Suprapubic skin (tissue), 4 donors: ENCODE measurements at regions not wholly inside any gene's neighbourhood (a gene's known extent, or its start where the extent isn't known, plus 50 kb on each side); places are given as distances from the start of the nearest gene placed in this dataset.

Experiments
- DNase-seq, 2 donors: peaks; one replicate each; pipeline ENCODE4 v3.0.0-alpha.2; 2019; ENCODE audit warnings: low spot score in 2 of 2
- H3K27ac ChIP-seq: fragments of 200-600 bp; sonication (generic); one replicate; pipeline ENCODE4 v1.5.1; 2019
- H3K27me3 ChIP-seq: fragments of 200-600 bp; sonication (generic); one replicate; pipeline ENCODE4 v1.5.1; 2019
- H3K36me3 ChIP-seq: fragments of 200-600 bp; sonication (generic); one replicate; pipeline ENCODE4 v1.5.1; 2019
- H3K4me1 ChIP-seq: fragments of 200-600 bp; sonication (generic); one replicate; pipeline ENCODE4 v1.5.1; 2019
- H3K4me3 ChIP-seq: fragments of 200-600 bp; sonication (generic); one replicate; pipeline ENCODE4 v1.5.1; 2019; ENCODE audit warnings: mild to moderate bottlenecking
- H3K9me3 ChIP-seq: fragments of 200-600 bp; sonication (generic); one replicate; pipeline ENCODE4 v1.5.1; 2019
- EP300 ChIP-seq: sonication (generic); formaldehyde crosslinking; IDR thresholded peaks from one replicate; pipeline ENCODE4 v1.6.1; 2017; ENCODE audit warnings: antibody characterized with exemption
- POLR2A ChIP-seq, 2 donors: fragments of 450-650 bp; IDR thresholded peaks; one replicate each; pipeline ENCODE4 v1.6.1; 2017; ENCODE audit warnings: antibody characterized with exemption in 2 of 2, mild to moderate bottlenecking in 2 of 2, moderate library complexity in 2 of 2
- POLR2AphosphoS5 ChIP-seq, 3 donors: sonication (generic); formaldehyde crosslinking; IDR thresholded peaks; one replicate each; pipeline ENCODE4 v1.6.1; 2017; ENCODE audit warnings: antibody characterized with exemption in 3 of 3
- WGBS: methylation state at CpG from one replicate; pipeline ENCODE4 v1.1.5; 2018; 5-methylcytosine and 5-hydroxymethylcytosine counted together
- TF ChIP-seq, protein P1 (sequence below), 2 donors: fragments of 200-600 bp in 1 of 2; fragments of 450-650 bp in 1 of 2; sonication (generic) in 1 of 2; IDR thresholded peaks; one replicate each; pipeline ENCODE4 v1.5.1; 2016 to 2019; ENCODE audit warnings: antibody characterized with exemption in 2 of 2, mild to moderate bottlenecking in 1 of 2, moderate library complexity in 1 of 2

DNA sequence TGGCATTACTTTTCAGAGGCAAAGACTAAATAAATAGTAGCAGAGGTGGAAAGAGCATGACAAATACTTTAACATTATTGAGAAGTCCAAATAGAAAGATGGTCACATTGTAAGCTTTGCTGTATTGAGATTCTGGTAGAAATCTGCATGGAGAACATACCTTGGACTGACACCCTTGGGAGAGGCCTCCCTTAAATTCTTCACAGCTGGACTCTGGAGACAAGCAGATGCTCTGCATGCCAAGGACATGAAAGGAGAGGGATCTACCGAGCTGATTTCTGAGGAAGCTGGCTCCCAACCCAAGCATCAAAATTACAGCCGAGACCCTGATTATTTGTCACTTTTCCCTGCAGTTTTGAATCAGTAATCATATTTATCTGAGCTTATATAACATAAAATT is 212.5 kb upstream of the COL8A1 start:
- no peak overlapping the region for H3K4me3 ChIP-seq
- H3K9me3 ChIP-seq: no peaks in the 10 kb centered on the region
- H3K27ac ChIP-seq: no peak overlapping the region
- no peaks in the 10 kb centered on the region for H3K27me3 ChIP-seq
- WGBS: 67% methylated on average over 2 of the region's 2 CpGs
- H3K4me1 ChIP-seq: no peaks in the 10 kb centered on the region
- no peaks in the 10 kb centered on the region for H3K36me3 ChIP-seq
- TF ChIP-seq POLR2A (IDR thresholded peaks at IDR 0.05): no peak
- TF ChIP-seq POLR2AphosphoS5 (IDR thresholded peaks at IDR 0.05): no peak
- TF ChIP-seq EP300: no peak
- TF ChIP-seq, protein P1, sequence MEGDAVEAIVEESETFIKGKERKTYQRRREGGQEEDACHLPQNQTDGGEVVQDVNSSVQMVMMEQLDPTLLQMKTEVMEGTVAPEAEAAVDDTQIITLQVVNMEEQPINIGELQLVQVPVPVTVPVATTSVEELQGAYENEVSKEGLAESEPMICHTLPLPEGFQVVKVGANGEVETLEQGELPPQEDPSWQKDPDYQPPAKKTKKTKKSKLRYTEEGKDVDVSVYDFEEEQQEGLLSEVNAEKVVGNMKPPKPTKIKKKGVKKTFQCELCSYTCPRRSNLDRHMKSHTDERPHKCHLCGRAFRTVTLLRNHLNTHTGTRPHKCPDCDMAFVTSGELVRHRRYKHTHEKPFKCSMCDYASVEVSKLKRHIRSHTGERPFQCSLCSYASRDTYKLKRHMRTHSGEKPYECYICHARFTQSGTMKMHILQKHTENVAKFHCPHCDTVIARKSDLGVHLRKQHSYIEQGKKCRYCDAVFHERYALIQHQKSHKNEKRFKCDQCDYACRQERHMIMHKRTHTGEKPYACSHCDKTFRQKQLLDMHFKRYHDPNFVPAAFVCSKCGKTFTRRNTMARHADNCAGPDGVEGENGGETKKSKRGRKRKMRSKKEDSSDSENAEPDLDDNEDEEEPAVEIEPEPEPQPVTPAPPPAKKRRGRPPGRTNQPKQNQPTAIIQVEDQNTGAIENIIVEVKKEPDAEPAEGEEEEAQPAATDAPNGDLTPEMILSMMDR (IDR thresholded peaks at IDR 0.05): no peak
- DNase-seq: no peak

DNA sequence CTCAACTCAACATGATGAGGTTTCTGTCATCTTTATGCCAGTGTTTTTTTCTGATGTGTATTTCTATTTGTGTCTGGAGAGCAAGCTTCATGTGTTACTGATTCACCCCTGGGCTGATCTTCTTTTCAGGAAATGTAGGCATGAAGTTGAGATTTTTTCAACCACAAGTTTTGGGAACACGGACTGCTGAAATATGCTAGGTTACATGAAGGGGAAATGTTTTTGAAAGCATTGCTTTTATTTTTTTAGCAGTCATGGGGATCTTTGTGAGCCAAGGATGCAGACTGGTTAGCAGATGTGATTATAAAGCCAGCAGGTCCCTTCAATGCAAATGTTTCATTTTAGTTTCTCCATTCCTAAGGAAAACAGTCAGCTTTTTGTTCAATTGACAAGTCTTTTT is 219.3 kb upstream of the COL8A1 start:
- no peaks in the 10 kb centered on the region for H3K27me3 ChIP-seq
- 31% methylated on average over 1 of the region's 1 CpG for WGBS

DNA sequence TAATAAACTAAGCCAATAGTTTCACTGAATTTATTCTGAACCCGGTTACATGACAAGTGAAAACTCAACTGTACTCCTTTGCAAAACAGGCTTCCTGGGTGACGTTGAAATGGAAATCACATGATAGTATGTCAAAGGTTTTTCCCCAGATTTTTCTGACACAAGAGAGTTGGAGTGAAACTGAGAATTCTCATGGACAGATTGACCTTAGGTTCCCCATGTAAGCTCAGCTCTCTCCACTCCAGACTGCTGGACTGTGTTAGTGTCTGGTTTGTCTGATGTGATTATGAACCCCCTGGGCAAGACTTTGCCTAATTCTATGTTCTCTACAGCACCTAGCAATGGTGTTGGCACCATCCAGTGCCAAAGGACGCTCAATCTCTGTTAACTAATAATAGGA is 219.7 kb upstream of the COL8A1 start:
- WGBS: 46% methylated on average over 3 of the region's 3 CpGs
- Histone ChIP-seq H3K4me3 (no peak overlapping the region), H3K27ac (no peak overlapping the region), H3K4me1 (no peaks in the 10 kb centered on the region), H3K9me3 (no peaks in the 10 kb centered on the region), H3K27me3 (no peaks in the 10 kb centered on the region), H3K36me3 (no peaks in the 10 kb centered on the region)
- TF ChIP-seq POLR2AphosphoS5 (IDR thresholded peaks at IDR 0.05) (no peak), EP300 (no peak), POLR2A (IDR thresholded peaks at IDR 0.05) (no peak)
- TF ChIP-seq, protein P1 (IDR thresholded peaks at IDR 0.05): no peak
- DNase-seq: no peak

More for the DNA sequence above, 219.3 kb upstream of the COL8A1 start:
- DNase-seq: no peak
- TF ChIP-seq, protein P1 (IDR thresholded peaks at IDR 0.05): no peak
- no peak for TF ChIP-seq EP300
- no peak for TF ChIP-seq POLR2A (IDR thresholded peaks at IDR 0.05)
- no peak for TF ChIP-seq POLR2AphosphoS5 (IDR thresholded peaks at IDR 0.05)
- Histone ChIP-seq H3K4me1 (no peaks in the 10 kb centered on the region), H3K9me3 (no peaks in the 10 kb centered on the region), H3K36me3 (no peaks in the 10 kb centered on the region), H3K27ac (no peak overlapping the region), H3K4me3 (no peak overlapping the region)

DNA sequence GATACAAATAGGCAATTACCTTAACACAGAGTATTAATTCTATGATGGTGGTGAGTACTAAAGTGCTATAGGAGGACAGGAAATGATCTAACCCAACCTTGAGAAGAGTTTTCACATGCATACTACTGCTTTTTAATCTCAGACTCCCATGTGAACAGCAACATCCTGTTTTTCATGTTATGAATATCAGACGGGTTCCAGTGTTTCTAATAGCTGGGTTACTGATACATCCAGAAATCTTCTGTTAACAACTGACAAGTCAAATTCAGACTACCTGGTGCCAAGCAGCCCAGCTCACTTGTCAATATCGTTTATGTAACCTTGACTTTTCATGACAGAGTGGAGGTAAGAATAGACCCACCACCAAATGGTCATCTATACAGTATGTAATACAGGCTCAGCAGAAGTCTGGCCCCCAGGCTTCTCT is 220.2 kb upstream of the COL8A1 start:
- no peak overlapping the region for H3K4me3 ChIP-seq
- H3K4me1 ChIP-seq: no peaks in the 10 kb centered on the region
- no peaks in the 10 kb centered on the region for H3K9me3 ChIP-seq
- TF ChIP-seq POLR2AphosphoS5 (IDR thresholded peaks at IDR 0.05): no peak
- TF ChIP-seq EP300: no peak
- TF ChIP-seq, protein P1 (IDR thresholded peaks at IDR 0.05): no peak
- no peak for DNase-seq
- no peak overlapping the region for H3K27ac ChIP-seq
- no peaks in the 10 kb centered on the region for H3K36me3 ChIP-seq
- H3K27me3 ChIP-seq: no peaks in the 10 kb centered on the region
- WGBS: 73% methylated on average over 2 of the region's 2 CpGs

DNA sequence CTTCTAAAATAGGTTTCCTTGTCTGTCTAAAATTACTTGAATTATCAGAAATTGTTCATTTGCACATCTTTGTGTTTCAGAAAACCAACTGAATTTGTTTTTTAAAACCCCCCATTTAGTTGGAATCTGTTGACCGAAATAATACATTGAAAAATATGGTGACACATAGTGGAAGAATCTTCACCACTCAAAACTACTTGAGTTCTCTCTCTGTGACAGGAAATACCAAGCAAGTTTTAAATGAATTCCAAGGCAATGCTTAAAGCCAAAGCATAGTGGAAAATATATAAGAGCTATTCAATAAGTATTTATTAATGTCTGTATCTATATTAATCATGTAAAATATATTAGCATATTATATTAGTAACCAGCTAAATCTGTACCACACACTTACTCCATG is 224.9 kb upstream of the COL8A1 start:
- no peaks in the 10 kb centered on the region for H3K27me3 ChIP-seq
- H3K4me3 ChIP-seq: no peak overlapping the region
- TF ChIP-seq, protein P1 (IDR thresholded peaks at IDR 0.05): no peak
- TF ChIP-seq EP300 (no peak), POLR2A (IDR thresholded peaks at IDR 0.05) (no peak), POLR2AphosphoS5 (IDR thresholded peaks at IDR 0.05) (no peak)
- H3K36me3 ChIP-seq: no peaks in the 10 kb centered on the region
- no peak for DNase-seq
- 75% methylated on average over 1 of the region's 1 CpG for WGBS
- H3K27ac ChIP-seq: no peak overlapping the region
- no peaks in the 10 kb centered on the region for H3K9me3 ChIP-seq
- no peaks in the 10 kb centered on the region for H3K4me1 ChIP-seq
